ENCODE measurements at regions not wholly inside any gene's neighbourhood (a gene's known extent, or its start where the extent isn't known, plus 50 kb on each side); places are given as distances from the start of the nearest gene placed in this dataset.

GRCh38 chr13:61709258-61709657 is 293.6 kb upstream of the PCDH20 start:
- DNase-seq = no peak

- no peak for DNase-seq
These were observed 291.2 kb upstream of the PCDH20 start for GRCh38 chr13:61706899-61707298.

- no peak for DNase-seq
These were observed 285.0 kb upstream of the PCDH20 start for GRCh38 chr13:61700620-61701019.

GRCh38 chr13:61700181-61700580 is 284.5 kb upstream of the PCDH20 start:
- no peak for DNase-seq

GRCh38 chr13:61696676-61697075 is 281.0 kb upstream of the PCDH20 start:
- DNase-seq = no peak

GRCh38 chr13:61695147-61695546 is 279.5 kb upstream of the PCDH20 start:
- DNase-seq = no peak

- no peak for DNase-seq
These were observed 277.0 kb upstream of the PCDH20 start for GRCh38 chr13:61692691-61693090.

GRCh38 chr13:61685682-61686012 is 270.0 kb upstream of the PCDH20 start:
- DNase-seq = no peak

- DNase-seq = no peak
These were observed 269.5 kb upstream of the PCDH20 start for GRCh38 chr13:61684976-61685681.

GRCh38 chr13:61672756-61673155 is 257.1 kb upstream of the PCDH20 start:
- no peak for DNase-seq

GRCh38 chr13:61670384-61671161 is 254.9 kb upstream of the PCDH20 start:
- DNase-seq = no peak

GRCh38 chr13:61664801-61665705 is 249.4 kb upstream of the PCDH20 start:
- DNase-seq = no peak

GRCh38 chr13:61654481-61654880 is 238.8 kb upstream of the PCDH20 start:
- no peak for DNase-seq

GRCh38 chr13:61648547-61648946 is 232.9 kb upstream of the PCDH20 start:
- DNase-seq = no peak

GRCh38 chr13:61612192-61612591 is 196.5 kb upstream of the PCDH20 start:
- no peak for DNase-seq

- DNase-seq = no peak
These were observed 192.5 kb upstream of the PCDH20 start for GRCh38 chr13:61608138-61608537.

- no peak for DNase-seq
These were observed 184.8 kb upstream of the PCDH20 start for GRCh38 chr13:61600360-61601033.

- no peak for DNase-seq
These were observed 176.8 kb upstream of the PCDH20 start for GRCh38 chr13:61592489-61592888.

- no peak for DNase-seq
These were observed 160.3 kb upstream of the PCDH20 start for GRCh38 chr13:61575973-61576372.

- DNase-seq = no peak
These were observed 148.0 kb upstream of the PCDH20 start for GRCh38 chr13:61563645-61564044.

- DNase-seq = no peak
These were observed 131.3 kb upstream of the PCDH20 start for GRCh38 chr13:61546911-61547310.

GRCh38 chr13:61546413-61546812 is 130.8 kb upstream of the PCDH20 start:
- DNase-seq = no peak

GRCh38 chr13:61536433-61536832 is 120.8 kb upstream of the PCDH20 start:
- no peak for DNase-seq
